ENCODE measurements at regions not wholly inside any gene's neighbourhood (a gene's known extent, or its start where the extent isn't known, plus 50 kb on each side); places are given as distances from the start of the nearest gene placed in this dataset.

- H3K27me3 ChIP-seq (ENCODE audit: control insufficient read depth in 2 of 2, insufficient read depth in 2 of 2, low read length in 2 of 2): no peaks in the 10 kb centered on the region
- H3K9me3 Mint-ChIP-seq: no peaks in the 10 kb centered on the region
- no peak overlapping the region for H3K4me3 Mint-ChIP-seq
- ATAC-seq (no peak), DNase-seq (no peak)
- no peak overlapping the region for H3K27ac ChIP-seq (ENCODE audit: low read depth, low read length)
- H3K4me1 ChIP-seq (ENCODE audit: control insufficient read depth in 2 of 2, insufficient read depth in 2 of 2, low read length in 2 of 2): no peaks in the 10 kb centered on the region
- ChIA-PET CTCF (no interaction called here), POLR2A (no interaction called here)
- no peak overlapping the region for H3K4me3 ChIP-seq (ENCODE audit: low read length)
- no peaks in the 10 kb centered on the region for H3K36me3 ChIP-seq (ENCODE audit: control insufficient read depth in 2 of 3, insufficient read depth in 3 of 3, low read length in 3 of 3)
- no peaks in the 10 kb centered on the region for H3K9me3 ChIP-seq (ENCODE audit: control insufficient read depth in 2 of 3, low read length in 3 of 3)
- intact Hi-C loops (cut with micrococcal nuclease): loop anchor here in 1 of 2 donors (5.0 kb wide), 1 partner anchor 174 kb away; no protein-coding TSS in a partner anchor
- no peaks in the 10 kb centered on the region for H3K4me1 Mint-ChIP-seq
- H3K36me3 Mint-ChIP-seq: no peaks in the 10 kb centered on the region
- no peak overlapping the region for H3K27ac Mint-ChIP-seq
- peaks cover 0 to 17% (median 0%) of the 10 kb centered on the region in 5 donors for H3K27me3 Mint-ChIP-seq
These were observed 232.7 kb upstream of the COPS8 start for GRCh38 chr2:236852977-236853374.

GRCh38 chr2:236853585-236854051, 232.1 kb upstream of the COPS8 start:
- no peaks in the 10 kb centered on the region for H3K9me3 Mint-ChIP-seq
- no peak overlapping the region for H3K4me3 Mint-ChIP-seq
- Histone ChIP-seq H3K27ac (ENCODE audit: low read depth, low read length) (no peak overlapping the region), H3K36me3 (ENCODE audit: control insufficient read depth in 2 of 3, insufficient read depth in 3 of 3, low read length in 3 of 3) (no peaks in the 10 kb centered on the region), H3K9me3 (ENCODE audit: control insufficient read depth in 2 of 3, low read length in 3 of 3) (no peaks in the 10 kb centered on the region), H3K27me3 (ENCODE audit: control insufficient read depth in 2 of 2, insufficient read depth in 2 of 2, low read length in 2 of 2) (no peaks in the 10 kb centered on the region), H3K4me3 (ENCODE audit: low read length) (no peak overlapping the region), H3K4me1 (ENCODE audit: control insufficient read depth in 2 of 2, insufficient read depth in 2 of 2, low read length in 2 of 2) (no peaks in the 10 kb centered on the region)
- intact Hi-C loops (cut with micrococcal nuclease): loop anchor here in 1 of 2 donors (5.0 kb wide), 1 partner anchor 174 kb away; no protein-coding TSS in a partner anchor
- no peak overlapping the region for H3K27ac Mint-ChIP-seq
- no peaks in the 10 kb centered on the region for H3K4me1 Mint-ChIP-seq
- DNase-seq (no peak), ATAC-seq (no peak)
- H3K27me3 Mint-ChIP-seq: peaks cover 0 to 19% (median 0%) of the 10 kb centered on the region in 5 donors
- POLR2A ChIA-PET: no interaction called here
- CTCF ChIA-PET: no interaction called here
- no peaks in the 10 kb centered on the region for H3K36me3 Mint-ChIP-seq

- Mint-ChIP-seq H3K9me3 (no peaks in the 10 kb centered on the region), H3K36me3 (no peaks in the 10 kb centered on the region), H3K27ac (peak overlapping the region in 1 of 9 donors; percentile 50), H3K4me3 (no peak overlapping the region), H3K4me1 (no peaks in the 10 kb centered on the region), H3K27me3 (peaks cover 0 to 17% (median 0%) of the 10 kb centered on the region in 5 donors)
- Histone ChIP-seq H3K4me3 (ENCODE audit: low read length) (no peak overlapping the region), H3K4me1 (ENCODE audit: control insufficient read depth in 2 of 2, insufficient read depth in 2 of 2, low read length in 2 of 2) (no peaks in the 10 kb centered on the region), H3K36me3 (ENCODE audit: control insufficient read depth in 2 of 3, insufficient read depth in 3 of 3, low read length in 3 of 3) (no peaks in the 10 kb centered on the region), H3K9me3 (ENCODE audit: control insufficient read depth in 2 of 3, low read length in 3 of 3) (no peaks in the 10 kb centered on the region), H3K27ac (ENCODE audit: low read depth, low read length) (no peak overlapping the region), H3K27me3 (ENCODE audit: control insufficient read depth in 2 of 2, insufficient read depth in 2 of 2, low read length in 2 of 2) (no peaks in the 10 kb centered on the region)
- no peak for DNase-seq
- intact Hi-C loops (cut with micrococcal nuclease): no loop called here
- no peak for ATAC-seq
- POLR2A ChIA-PET: no interaction called here
- CTCF ChIA-PET: no interaction called here
These were observed 230.4 kb upstream of the COPS8 start for GRCh38 chr2:236855176-236855865.

GRCh38 chr2:236855866-236856847, 229.5 kb upstream of the COPS8 start:
- POLR2A ChIA-PET: no interaction called here
- DNase-seq: no peak
- Histone ChIP-seq H3K4me3 (ENCODE audit: low read length) (no peak overlapping the region), H3K27ac (ENCODE audit: low read depth, low read length) (no peak overlapping the region), H3K36me3 (ENCODE audit: control insufficient read depth in 2 of 3, insufficient read depth in 3 of 3, low read length in 3 of 3) (no peaks in the 10 kb centered on the region), H3K4me1 (ENCODE audit: control insufficient read depth in 2 of 2, insufficient read depth in 2 of 2, low read length in 2 of 2) (no peaks in the 10 kb centered on the region), H3K27me3 (ENCODE audit: control insufficient read depth in 2 of 2, insufficient read depth in 2 of 2, low read length in 2 of 2) (no peaks in the 10 kb centered on the region), H3K9me3 (ENCODE audit: control insufficient read depth in 2 of 3, low read length in 3 of 3) (no peaks in the 10 kb centered on the region)
- Mint-ChIP-seq H3K9me3 (no peaks in the 10 kb centered on the region), H3K36me3 (no peaks in the 10 kb centered on the region), H3K4me1 (no peaks in the 10 kb centered on the region), H3K27ac (no peak overlapping the region), H3K27me3 (peaks cover 0 to 17% (median 0%) of the 10 kb centered on the region in 5 donors), H3K4me3 (no peak overlapping the region)
- intact Hi-C loops (cut with micrococcal nuclease): no loop called here
- CTCF ChIA-PET: no interaction called here
- ATAC-seq: no peak

- no peaks in the 10 kb centered on the region for H3K4me1 ChIP-seq (ENCODE audit: control insufficient read depth in 2 of 2, insufficient read depth in 2 of 2, low read length in 2 of 2)
- no peaks in the 10 kb centered on the region for H3K9me3 ChIP-seq (ENCODE audit: control insufficient read depth in 2 of 3, low read length in 3 of 3)
- H3K4me3 Mint-ChIP-seq: no peak overlapping the region
- DNase-seq (no peak), ATAC-seq (no peak)
- CTCF ChIA-PET: no interaction called here
- intact Hi-C loops (cut with micrococcal nuclease): no loop called here
- peaks cover 0 to 17% (median 0%) of the 10 kb centered on the region in 5 donors for H3K27me3 Mint-ChIP-seq
- peak overlapping the region in 1 of 9 donors; percentile 4 for H3K27ac Mint-ChIP-seq
- H3K9me3 Mint-ChIP-seq: no peaks in the 10 kb centered on the region
- H3K4me3 ChIP-seq (ENCODE audit: low read length): no peak overlapping the region
- no peaks in the 10 kb centered on the region for H3K4me1 Mint-ChIP-seq
- no peaks in the 10 kb centered on the region for H3K27me3 ChIP-seq (ENCODE audit: control insufficient read depth in 2 of 2, insufficient read depth in 2 of 2, low read length in 2 of 2)
- no peaks in the 10 kb centered on the region for H3K36me3 ChIP-seq (ENCODE audit: control insufficient read depth in 2 of 3, insufficient read depth in 3 of 3, low read length in 3 of 3)
- H3K36me3 Mint-ChIP-seq: no peaks in the 10 kb centered on the region
- POLR2A ChIA-PET: no interaction called here
- H3K27ac ChIP-seq (ENCODE audit: low read depth, low read length): no peak overlapping the region
These were observed 228.8 kb upstream of the COPS8 start for GRCh38 chr2:236856848-236857235.

- peaks cover 0 to 17% (median 0%) of the 10 kb centered on the region in 5 donors for H3K27me3 Mint-ChIP-seq
- Histone ChIP-seq H3K27me3 (ENCODE audit: control insufficient read depth in 2 of 2, insufficient read depth in 2 of 2, low read length in 2 of 2) (no peaks in the 10 kb centered on the region), H3K36me3 (ENCODE audit: control insufficient read depth in 2 of 3, insufficient read depth in 3 of 3, low read length in 3 of 3) (no peaks in the 10 kb centered on the region), H3K9me3 (ENCODE audit: control insufficient read depth in 2 of 3, low read length in 3 of 3) (no peaks in the 10 kb centered on the region), H3K27ac (ENCODE audit: low read depth, low read length) (no peak overlapping the region), H3K4me1 (ENCODE audit: control insufficient read depth in 2 of 2, insufficient read depth in 2 of 2, low read length in 2 of 2) (no peaks in the 10 kb centered on the region), H3K4me3 (ENCODE audit: low read length) (no peak overlapping the region)
- no peaks in the 10 kb centered on the region for H3K4me1 Mint-ChIP-seq
- ChIA-PET POLR2A (no interaction called here), CTCF (no interaction called here)
- DNase-seq (no peak), ATAC-seq (no peak)
- no peaks in the 10 kb centered on the region for H3K9me3 Mint-ChIP-seq
- no peak overlapping the region for H3K4me3 Mint-ChIP-seq
- H3K36me3 Mint-ChIP-seq: no peaks in the 10 kb centered on the region
- H3K27ac Mint-ChIP-seq: no peak overlapping the region
- intact Hi-C loops (cut with micrococcal nuclease): no loop called here
These were observed 228.4 kb upstream of the COPS8 start for GRCh38 chr2:236857246-236857645.
